COLO668 (cell line): ENCODE measurements at regions not wholly inside any gene's neighbourhood (a gene's known extent, or its start where the extent isn't known, plus 50 kb on each side); places are given as distances from the start of the nearest gene placed in this dataset.
A peak's percentile ranks its signal among the peaks of the same experiment; 100 is the strongest.

ENCODE experiments used
- DNase-seq: peaks from one replicate; lab custom pipeline; 2025; ENCODE audit not compliant: unreplicated experiment; lab: John Stamatoyannopoulos, UW

DNA sequence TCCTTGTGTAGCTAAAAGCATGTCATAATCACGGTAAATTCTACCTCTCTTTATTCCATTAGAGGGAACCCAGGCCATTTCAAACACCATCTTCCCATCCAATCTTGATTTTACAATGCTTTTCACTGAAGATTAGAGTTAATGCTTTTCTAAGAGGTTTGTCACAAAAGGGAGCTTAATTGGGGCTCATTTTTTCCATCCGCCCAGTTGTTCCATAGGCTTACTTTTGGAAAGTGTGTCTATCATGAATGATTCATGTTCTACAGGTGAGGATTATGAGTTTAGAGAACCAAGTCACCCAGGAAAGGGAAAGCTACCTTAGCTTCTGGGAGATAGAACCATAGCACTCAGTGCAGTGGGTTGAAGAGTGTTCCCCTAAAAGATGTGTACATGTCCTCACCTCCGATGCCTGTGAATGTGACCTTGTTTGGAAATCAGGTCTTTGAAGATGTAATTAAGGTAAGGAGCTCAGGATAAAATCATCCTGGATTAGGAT is 286.9 kb upstream of the RUNX1 start:
- no peak for DNase-seq

DNA sequence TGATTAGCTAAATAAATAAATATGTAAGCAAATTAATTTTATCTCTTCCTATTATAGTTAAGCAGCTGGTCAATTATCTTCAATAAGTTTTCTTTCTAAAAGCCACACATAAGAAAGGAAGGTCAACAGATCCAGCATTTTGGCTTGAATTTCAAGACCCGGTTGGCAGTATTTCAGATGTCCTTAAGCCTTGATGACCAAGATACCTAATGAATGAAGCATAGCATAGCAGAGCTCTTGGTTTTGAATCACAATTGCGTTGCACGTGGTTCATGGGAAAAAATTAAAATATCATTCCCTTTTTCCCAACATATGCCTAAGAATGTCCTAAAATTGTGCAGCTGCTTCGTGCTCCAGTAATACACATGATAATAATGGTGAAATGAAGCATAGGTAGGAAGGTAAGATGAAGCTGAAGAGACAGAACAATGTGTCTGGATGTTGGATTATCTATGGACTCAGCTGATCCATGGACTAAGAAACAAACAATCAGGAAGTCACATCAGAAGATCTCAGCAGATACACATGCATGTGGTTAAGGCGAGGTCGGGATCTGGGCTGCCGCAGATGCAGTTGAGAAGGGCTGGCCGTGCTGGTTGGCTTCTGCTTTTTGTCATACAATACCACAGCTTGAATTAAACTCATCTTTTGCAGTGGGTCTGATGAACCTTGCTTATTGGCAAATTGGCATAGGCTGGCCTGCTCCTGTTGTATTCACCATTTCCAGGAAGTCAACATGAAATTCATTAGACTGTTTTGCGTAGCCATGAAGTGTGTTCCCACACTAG is 284.9 kb upstream of the RUNX1 start:
- no peak for DNase-seq

DNA sequence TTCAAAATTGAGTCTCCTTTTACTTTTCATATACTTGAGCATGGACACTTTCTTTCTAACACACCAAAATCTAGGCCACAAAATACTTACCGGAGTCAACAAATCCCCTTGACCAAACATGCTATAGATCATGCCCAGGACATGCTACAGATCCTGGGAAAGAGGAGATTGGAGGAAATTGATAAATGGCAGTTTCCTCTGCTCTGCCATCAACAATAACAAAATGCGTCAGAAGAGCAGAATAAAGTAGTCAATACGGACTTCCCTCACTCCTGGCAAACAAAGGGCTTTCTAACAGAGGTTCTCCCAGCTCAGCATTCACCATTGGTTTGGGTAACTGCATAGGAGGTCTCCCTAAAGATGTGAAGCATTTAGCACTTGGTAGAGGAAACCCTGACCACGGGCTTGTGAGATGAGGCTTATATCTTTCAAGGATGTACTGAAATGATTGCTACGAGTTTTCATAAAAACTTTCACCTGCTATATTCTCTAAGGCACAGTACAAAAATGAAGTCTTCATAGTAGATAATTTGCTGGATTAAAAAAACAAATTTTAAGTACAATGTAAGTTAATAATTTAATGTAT is 283.8 kb upstream of the RUNX1 start:
- no peak for DNase-seq

DNA sequence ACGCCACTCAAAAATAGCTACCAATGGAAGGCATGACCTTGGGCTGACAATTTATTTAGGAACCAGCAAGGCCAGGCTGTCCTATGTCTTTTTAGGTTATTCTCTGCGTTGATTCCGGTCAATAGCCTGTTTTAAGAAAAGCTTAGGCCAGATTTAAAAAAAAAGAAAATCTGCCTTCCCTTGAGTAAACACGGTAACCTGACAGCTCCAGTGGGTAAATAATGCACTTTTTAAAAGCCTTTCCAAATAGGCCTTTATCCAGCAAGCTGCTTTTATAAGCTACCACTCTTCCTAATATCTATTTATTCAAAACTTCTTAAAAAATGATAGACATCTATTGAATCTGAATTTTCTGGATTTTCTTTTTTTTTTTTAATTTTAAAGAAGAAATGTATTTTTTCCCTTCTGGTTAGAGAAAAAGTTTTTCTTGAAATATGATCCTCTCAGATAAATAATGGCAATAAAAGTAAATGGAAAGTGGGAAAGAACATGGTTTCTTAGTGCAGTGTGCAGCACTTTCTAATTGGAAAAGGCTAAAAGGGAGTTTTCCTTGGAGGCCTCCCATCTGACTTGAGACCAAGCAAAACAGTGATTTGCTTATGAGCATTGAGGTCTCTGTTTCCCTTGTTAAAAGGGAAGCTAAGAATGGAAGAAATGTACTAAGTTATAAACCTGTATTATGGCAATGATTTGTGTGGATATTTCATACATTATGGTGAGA is 281.0 kb upstream of the RUNX1 start:
- DNase-seq: no peak

DNA sequence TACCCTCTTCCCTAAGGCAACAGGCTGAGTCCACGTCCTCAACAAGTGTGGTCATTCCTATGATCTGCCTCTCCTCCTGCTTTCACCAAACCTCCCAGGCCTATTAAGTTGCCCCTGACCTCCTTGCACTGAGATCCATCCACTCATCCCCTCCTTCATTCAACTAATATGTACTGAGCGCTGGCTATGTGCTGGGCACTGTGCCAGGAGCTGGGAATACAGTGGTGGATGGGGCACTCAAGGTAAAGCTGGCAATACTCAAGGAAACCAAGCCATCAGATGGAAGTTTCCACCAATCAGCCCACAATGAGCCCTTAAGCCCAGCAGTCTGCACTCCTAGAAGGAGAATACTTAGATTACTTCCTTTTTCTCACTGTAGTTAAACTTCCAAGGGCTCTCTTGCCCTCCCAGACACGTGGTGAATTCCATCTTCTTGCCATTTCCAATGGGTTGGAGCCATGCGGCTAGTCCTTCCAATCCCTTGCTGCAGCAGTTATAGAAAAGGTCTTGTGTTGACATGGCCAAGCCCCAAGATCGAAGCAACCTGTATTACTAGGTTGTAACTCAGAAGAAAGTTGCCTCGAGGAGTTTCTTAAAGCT is 279.9 kb upstream of the RUNX1 start:
- DNase-seq: peak; percentile 40

DNA sequence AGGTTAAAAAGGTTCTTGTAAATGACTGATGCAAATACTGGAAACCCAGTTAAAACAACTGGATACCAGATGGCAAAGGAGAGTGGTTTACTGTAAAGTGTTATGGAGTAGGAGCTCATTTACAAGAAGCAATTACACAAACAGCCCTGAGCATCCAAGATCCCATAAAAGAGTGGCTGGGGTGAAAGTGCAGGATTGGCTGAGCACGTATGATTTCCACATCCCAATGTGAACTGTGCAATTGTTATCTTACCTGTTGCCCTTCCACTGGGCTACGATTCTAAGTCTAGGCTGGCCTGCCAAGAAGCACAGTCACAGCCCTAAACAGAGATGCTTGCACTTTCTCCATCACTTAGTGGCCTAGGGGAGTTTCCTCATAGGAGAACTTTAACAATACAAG is 277.6 kb upstream of the RUNX1 start:
- DNase-seq: no peak

DNA sequence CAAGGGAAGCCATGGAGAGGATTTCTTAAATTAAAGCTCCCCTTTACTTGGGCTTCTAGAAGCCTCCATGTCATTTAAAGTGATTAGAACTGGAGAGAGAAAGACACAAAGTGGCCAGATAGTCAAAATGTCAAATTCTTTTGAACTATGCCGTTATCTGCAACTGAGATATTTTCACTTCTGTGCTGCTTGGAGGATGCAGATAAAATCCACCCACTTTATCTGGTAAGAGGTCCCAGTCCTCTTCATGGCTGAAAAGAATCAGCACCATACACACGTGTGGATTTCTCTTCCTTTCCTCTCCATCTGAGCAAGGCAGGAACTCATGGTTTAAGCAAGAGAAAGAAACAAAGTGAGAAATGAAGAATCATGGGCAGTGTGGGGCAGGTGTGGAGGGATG is 276.9 kb upstream of the RUNX1 start:
- no peak for DNase-seq

DNA sequence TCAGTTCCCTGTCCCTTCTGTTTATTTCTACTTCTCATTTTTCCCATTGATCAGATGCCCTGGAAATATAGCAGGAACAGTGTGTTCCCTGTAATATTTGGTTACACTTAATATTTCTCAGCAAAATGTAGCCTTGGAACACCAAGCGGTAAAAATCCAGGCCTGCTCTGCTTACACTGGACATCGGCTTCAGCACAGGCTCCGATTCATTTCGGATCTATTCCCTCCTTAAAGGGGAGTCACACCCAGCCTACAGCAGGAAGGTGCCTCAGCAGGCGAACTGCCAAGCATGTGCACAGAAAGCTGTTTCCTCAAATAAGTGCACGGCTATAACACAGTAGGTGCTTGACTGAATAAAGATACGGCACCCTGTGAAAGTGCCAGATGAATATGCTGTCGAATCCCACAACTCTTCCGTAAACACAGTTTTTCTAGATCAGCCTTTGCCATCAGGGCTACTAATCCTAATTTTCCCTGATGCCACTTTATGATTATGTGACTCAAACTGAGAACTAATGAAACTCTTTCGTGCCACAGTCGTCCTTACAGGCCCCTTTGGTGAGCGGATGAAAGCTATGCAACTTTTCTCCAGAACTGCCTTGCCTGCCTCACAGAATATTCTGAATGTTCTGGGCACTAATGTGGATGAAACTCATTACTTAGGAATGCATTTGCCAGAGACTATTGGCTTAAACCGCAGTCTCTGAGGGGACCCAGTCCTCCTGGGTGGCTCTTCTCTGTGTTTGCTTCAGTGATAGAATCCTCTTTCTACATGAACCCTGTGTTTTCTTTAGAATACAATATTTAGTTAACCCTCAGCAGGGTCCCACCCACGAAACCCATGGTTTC is 275.5 kb upstream of the RUNX1 start:
- DNase-seq: no peak

DNA sequence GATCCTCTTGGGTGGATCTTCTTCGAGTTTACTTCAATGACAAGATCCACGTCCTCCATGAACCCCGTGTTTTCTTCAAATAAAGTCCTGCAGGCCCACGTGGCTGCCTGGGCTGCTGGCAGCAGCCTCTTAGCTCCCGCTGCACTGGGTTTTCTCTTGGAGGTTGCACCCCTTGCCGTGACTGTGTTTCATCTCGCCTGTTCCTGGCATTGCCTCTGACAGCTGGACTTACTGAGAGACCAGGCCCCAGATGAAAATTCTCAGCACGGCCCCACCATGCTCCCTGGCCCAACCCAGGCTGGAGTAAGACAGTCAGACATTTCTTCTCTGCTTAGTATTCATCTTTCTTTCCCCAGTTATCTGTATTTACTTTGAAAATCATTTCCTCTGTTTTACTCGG is 274.8 kb upstream of the RUNX1 start:
- DNase-seq: no peak

DNA sequence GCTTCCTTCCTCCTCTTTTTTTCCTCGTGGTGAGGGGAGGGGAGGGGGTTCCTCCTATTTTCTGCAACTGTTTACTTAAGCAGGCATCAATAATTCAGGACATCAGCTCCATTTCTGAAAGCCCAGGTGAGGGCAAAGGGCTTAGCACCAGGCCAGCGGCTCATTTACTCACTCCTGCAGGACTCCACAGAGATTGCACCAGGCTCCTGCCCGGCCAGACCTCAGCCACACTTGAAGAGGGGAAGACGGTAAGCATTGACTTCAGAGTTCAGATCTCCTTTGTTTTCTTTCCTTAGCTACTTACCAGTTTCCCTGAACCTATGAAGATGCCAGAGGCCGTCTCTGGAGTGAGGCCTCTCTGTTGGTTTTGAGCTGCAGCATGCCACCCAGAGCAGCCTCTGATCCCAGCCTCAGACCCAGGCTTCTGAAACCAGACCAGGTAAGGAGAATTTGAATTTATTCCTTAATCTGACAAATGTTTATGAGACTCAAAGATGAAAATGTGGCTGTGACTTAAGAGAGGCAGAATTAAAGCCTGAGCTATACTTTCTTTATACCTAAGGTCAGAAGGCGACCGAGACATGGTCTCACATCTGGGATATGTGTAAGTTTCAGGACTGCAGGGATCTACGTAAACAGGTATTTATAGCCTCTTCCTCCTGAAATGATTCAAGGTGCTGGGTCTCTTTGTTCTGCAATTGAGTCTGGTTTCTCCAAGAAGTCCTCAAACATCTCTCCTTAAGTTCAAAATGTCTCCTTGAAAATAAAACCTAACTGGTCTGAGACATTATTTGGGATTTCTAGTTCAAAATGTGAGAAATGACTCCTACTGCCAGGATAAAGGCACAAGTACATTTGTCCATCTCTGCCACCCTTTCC is 272.5 kb upstream of the RUNX1 start:
- DNase-seq: peak; percentile 29

DNA sequence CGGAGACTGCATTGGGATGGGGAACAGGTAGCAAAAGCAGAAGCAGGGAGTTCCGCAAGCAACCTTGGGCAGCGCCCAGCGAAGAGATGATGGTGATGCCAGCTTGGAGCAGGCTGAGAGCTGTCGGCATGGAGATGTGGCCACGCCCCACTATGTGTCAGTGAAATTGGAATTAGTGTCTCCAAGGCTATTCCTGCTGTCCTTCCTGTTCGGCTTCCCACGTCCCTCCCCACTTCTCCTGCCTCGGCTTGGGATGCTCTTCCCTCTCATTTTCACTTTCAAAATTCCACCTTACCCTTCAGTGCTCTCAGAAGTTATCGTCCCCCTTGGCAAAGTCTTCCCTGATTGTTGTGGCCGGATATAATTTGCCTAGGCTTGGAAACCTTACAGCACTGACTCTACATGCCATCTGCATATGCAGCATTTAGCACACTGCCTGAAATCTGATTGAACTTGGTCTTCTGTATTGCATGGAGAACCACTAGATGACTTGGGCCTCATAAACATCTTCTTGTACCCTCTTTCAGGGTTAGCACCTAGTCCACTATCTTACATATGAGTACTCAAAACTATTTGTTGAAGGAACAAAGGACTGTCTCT is 270.7 kb upstream of the RUNX1 start:
- DNase-seq: no peak

DNA sequence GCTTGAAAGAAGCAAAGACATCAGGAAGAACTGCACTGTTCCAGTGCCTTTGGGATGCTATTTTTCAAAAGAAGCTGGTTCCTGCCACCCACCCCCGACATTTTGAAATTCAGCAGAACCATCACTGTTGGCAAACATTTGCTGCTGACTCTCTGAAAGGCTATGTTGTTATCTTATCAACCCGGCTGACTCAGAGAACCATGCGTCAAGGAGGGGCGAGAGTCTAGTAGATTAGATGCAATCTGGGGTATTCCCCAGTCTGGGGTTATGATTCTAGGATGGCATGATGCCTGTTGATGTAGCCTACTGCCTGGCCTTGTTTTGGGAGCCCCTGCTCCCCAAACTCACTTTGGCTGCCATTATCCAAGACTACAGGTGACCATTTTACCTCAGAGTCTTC is 267.8 kb upstream of the RUNX1 start:
- no peak for DNase-seq

DNA sequence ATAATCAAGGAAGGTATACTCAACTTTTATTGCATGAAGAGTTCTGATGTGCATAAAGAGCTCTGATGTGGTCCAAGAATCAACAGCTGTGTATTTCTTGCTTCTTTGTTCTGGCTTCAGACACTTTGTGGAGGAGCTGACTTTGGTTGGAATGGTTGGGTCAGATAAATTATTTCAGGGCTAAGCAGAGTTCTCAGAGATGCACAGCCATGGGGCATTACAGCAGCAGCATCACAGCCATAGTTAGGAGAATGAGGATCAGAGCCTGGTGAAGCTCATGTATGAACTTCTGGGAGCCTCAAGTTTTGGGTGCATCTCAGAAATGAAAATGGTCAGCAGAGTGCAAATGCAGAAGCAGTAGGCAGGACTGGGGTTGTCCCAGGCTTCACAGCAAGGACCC is 267.4 kb upstream of the RUNX1 start:
- DNase-seq: no peak

DNA sequence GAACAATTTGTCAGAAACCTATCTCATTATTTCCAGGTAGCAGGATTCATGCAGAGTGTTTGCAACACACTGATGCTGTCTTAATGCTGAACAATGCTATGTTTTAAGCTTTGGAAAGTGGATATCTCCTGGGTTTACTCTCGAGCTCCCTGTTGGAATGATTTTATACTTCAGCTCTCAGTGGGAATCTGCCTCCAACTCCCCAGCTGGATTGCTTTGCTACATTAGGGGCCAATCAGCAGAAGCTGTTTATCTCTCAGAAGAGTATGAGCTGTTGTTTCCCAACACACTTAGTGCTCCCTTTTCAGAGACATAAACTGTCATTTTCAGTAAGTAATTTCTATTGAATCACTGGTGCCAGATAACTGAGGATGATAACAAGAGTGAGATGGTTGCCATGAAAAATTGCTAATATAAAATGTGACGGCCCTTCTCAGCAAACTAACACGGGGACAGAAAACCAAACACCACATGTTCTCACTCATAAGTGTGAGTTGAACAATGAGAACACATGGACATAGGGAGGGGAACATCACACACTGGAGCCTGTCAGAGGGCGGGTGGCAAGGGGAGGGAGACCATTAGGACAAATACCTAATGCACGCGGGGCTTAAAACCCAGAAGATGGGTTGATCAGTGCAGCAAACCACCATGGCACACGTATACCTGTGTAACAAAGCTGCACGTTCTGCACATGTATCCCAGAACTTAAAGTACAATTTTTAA is 265.9 kb upstream of the RUNX1 start:
- no peak for DNase-seq

DNA sequence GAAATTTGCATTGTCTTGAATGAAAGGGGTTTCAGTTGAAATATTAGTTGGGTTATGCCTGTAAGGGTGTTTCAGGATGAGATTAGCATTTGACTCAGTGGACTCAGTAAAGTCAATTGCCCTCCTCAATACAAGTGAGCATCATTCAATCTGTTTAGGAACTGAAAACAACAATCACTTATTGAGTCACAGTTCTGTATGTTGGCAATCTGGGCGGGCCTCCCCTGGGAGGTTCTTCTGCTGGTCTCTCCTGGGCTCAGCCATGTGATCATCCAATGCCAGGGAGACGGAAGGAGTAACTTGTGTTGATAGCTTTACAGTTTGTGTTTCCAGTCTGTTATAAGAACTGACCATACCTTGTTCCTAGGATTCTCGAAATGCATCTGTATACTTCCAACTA is 262.9 kb upstream of the RUNX1 start:
- no peak for DNase-seq

DNA sequence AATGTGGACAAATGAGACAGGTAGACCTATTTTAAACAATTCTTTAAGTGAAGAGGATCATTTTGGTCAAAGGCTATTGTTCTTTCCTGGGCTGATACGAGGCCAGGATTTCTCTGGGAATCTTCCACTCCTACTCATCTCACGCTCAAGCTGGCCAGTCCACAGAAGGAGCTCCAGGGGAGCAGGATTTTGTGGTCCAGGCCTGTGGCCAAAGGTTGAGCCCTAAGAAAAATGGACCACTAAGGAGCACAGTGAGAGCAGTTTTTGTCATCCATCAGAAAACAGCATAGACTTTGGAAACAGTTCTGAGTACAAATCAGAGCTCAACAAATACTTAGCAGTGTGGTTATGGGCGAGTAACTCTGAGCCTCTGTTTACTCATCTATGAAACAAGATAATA is 260.2 kb upstream of the RUNX1 start:
- no peak for DNase-seq

DNA sequence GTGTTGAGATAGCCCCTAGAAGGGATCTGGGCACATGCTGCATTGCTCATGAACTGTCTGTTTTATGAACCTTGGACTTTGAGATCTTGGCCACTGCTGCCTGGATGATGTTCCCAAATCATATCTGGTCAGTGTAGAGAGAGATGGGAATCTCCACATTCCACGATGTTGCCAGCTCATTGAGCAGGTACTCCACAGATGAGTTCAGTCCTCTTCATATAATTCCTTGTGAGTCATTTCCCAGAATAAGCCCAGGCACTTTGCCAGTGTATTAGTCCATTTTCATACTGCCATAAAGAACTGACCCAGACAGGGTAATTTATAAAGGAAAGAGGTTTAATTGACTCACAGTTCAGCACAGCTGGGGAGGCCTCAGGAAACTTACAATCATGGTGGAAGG is 254.0 kb upstream of the RUNX1 start:
- no peak for DNase-seq

DNA sequence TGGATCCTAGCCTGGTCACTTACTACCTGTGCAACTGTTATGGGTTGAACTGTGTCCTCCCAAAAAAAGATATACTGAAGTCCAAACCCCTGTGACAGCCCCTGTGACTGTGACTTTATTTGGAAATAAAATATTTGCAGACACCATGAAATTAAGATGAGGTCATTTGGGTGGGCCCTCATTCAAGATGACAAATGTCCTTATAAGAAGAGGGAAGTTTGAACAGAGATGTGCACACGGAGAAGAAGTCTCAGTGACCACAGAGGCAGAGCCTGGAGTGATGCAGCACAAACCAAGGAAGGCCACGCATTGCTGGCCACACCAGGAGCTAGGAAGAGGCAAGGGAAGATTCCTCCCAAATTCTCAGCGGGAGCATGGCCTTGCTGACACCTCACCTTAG is 249.7 kb upstream of the RUNX1 start:
- no peak for DNase-seq

DNA sequence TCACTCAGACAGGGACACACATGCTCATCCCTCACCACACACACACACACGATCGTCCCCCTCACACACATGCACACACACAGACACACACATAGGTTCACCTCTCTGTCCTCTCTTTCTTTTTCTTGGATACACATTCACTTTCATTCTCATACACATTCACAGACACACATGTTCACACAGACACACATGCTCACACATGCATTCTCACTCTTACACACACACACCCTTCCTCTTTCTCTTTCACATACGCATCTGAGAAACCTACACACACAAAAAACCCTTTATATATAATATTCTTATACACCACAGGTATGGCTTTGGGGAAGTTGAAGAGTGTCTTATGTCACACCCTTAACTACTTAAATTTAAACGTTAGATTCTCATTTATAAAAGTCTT is 248.6 kb upstream of the RUNX1 start:
- no peak for DNase-seq
